IMR-90 (cell line): ENCODE measurements at regions not wholly inside any gene's neighbourhood (a gene's known extent, or its start where the extent isn't known, plus 50 kb on each side); places are given as distances from the start of the nearest gene placed in this dataset.

ENCODE experiments used
- ATAC-seq: fragments of 200-7000 bp; cut with Tn5 transposase; 2 replicates; pipeline ENCODE4 v1.9.1; 2020; ENCODE audit warnings: low read depth, mild to moderate bottlenecking, moderate library complexity
- BruUV-seq: library from RNA; stranded (reverse); fragments of 400-500 nt; replicated peaks from 2 replicates; lab custom pipeline; 2021; lab: Mats Ljungman, UMichigan
- CTCF ChIA-PET: fragments of 300-600 bp; formaldehyde crosslinking; extraction: SDS; loops from one replicate; lab custom pipeline; 2021; ENCODE audit warnings: antibody characterized with exemption; lab: Yijun Ruan, JAX
- POLR2A ChIA-PET: fragments of 300-600 bp; sonication (Branson Sonifier 250); formaldehyde crosslinking; loops from one replicate; lab custom pipeline; 2022; ENCODE audit warnings: antibody characterized with exemption; ENCODE audit not compliant: unreplicated experiment; lab: Charles Lee
- DNase-seq: peaks from one replicate; pipeline ENCODE4 v3.0.0; 2013
- H2AFZ ChIP-seq: replicated peaks from 2 replicates; pipeline ENCODE3; 2013; ENCODE audit warnings: low read length, mild to moderate bottlenecking; ENCODE audit not compliant: poor library complexity
- H2AK5ac ChIP-seq: 2 replicates; pipeline ENCODE4 v1.6.1; 2013; ENCODE audit warnings: low read depth, low read length, inconsistent platforms
- H2AK9ac ChIP-seq: replicated peaks from 2 replicates; pipeline ENCODE3; 2013; ENCODE audit warnings: mild to moderate bottlenecking, low read depth, low read length, moderate library complexity; ENCODE audit not compliant: poor library complexity
- H2BK120ac ChIP-seq: 2 replicates; pipeline ENCODE4 v1.6.1; 2013; ENCODE audit warnings: low read depth, low read length, inconsistent platforms
- H2BK15ac ChIP-seq: 3 replicates; pipeline ENCODE4 v1.6.1; 2013; ENCODE audit warnings: low read depth, low read length, inconsistent platforms
- H2BK20ac ChIP-seq: 2 replicates; pipeline ENCODE4 v1.6.1; 2013; ENCODE audit warnings: low read depth, mild to moderate bottlenecking, inconsistent platforms, low read length, moderate library complexity
- H2BK5ac ChIP-seq: 2 replicates; pipeline ENCODE4 v1.6.1; 2013; ENCODE audit warnings: mild to moderate bottlenecking, low read depth, low read length, inconsistent platforms; ENCODE audit not compliant: poor library complexity, severe bottlenecking
- H3K14ac ChIP-seq: replicated peaks from 2 replicates; pipeline ENCODE4 v1.6.1; 2013; ENCODE audit warnings: low read depth, low read length, inconsistent platforms
- H3K18ac ChIP-seq: 2 replicates; pipeline ENCODE4 v1.6.1; 2013; ENCODE audit warnings: low read depth, low read length, control low read depth
- H3K23ac ChIP-seq: 2 replicates; pipeline ENCODE4 v1.6.1; 2013; ENCODE audit warnings: low read depth, low read length, inconsistent platforms
- H3K27ac ChIP-seq: 2 replicates; pipeline ENCODE4 v1.5.1; 2013; ENCODE audit warnings: mild to moderate bottlenecking, control low read depth, low read length; ENCODE audit not compliant: insufficient read depth
- H3K27me3 ChIP-seq: 2 replicates; pipeline ENCODE4 v1.6.1; 2013; ENCODE audit warnings: low read length; ENCODE audit not compliant: control insufficient read depth, insufficient read depth
- H3K36me3 ChIP-seq: 2 replicates; pipeline ENCODE4 v1.6.1; 2013; ENCODE audit warnings: low read length, mixed read lengths; ENCODE audit not compliant: control insufficient read depth, insufficient read depth
- H3K4ac ChIP-seq: 2 replicates; pipeline ENCODE4 v1.6.1; 2013; ENCODE audit warnings: low read depth, low read length, inconsistent platforms
- H3K4me1 ChIP-seq: 2 replicates; pipeline ENCODE4 v1.6.1; 2013; ENCODE audit warnings: low read length, mixed read lengths; ENCODE audit not compliant: control insufficient read depth, insufficient read depth
- H3K4me2 ChIP-seq: 2 replicates; pipeline ENCODE4 v1.6.1; 2013; ENCODE audit warnings: low read depth, mild to moderate bottlenecking, control low read depth, low read length, moderate library complexity
- H3K4me3 ChIP-seq: 2 replicates; pipeline ENCODE4 v1.5.1; 2013; ENCODE audit warnings: low read depth, mild to moderate bottlenecking, control low read depth, low read length, moderate library complexity; ENCODE audit not compliant: insufficient read depth
- H3K56ac ChIP-seq: 2 replicates; pipeline ENCODE4 v1.6.1; 2013; ENCODE audit warnings: low read length, inconsistent platforms; ENCODE audit not compliant: insufficient read depth; ENCODE audit errors: extremely low read depth
- H3K79me1 ChIP-seq, 2 experiments: 2 replicates each; pipeline ENCODE4 v1.6.1; 2013; ENCODE audit warnings: low read length in 2 of 2, inconsistent platforms in 1 of 2, low read depth in 1 of 2
- H3K9ac ChIP-seq: 2 replicates; pipeline ENCODE4 v1.6.1; 2013; ENCODE audit warnings: low read depth, low read length, control low read depth
- H3K9me1 ChIP-seq: 2 replicates; pipeline ENCODE4 v1.6.1; 2013; ENCODE audit warnings: low read length, inconsistent platforms; ENCODE audit not compliant: insufficient read depth
- H3K9me3 ChIP-seq: 2 replicates; pipeline ENCODE4 v1.6.1; 2013; ENCODE audit warnings: low read length; ENCODE audit not compliant: control insufficient read depth, insufficient read depth
- H4K20me1 ChIP-seq: 2 replicates; pipeline ENCODE4 v1.6.1; 2013; ENCODE audit warnings: low read length, inconsistent platforms; ENCODE audit not compliant: insufficient read depth
- H4K5ac ChIP-seq: 2 replicates; pipeline ENCODE4 v1.6.1; 2013; ENCODE audit warnings: mild to moderate bottlenecking, low read depth, low read length, control low read depth
- H4K8ac ChIP-seq, 2 experiments: 2 replicates each; pipeline ENCODE4 v1.6.1; 2013; ENCODE audit warnings: low read depth in 2 of 2, low read length in 2 of 2, control low read depth in 1 of 2, inconsistent platforms in 1 of 2
- H4K91ac ChIP-seq: 2 replicates; pipeline ENCODE4 v1.6.1; 2013; ENCODE audit warnings: low read depth, low read length, inconsistent platforms; ENCODE audit not compliant: insufficient read depth
- BHLHE40 ChIP-seq: fragments of 150-350 bp; IDR thresholded peaks from 2 replicates; pipeline ENCODE4 v1.6.1; 2016; ENCODE audit warnings: mild to moderate bottlenecking, low read depth, low read length
- CEBPB ChIP-seq: IDR thresholded peaks from 2 replicates; pipeline ENCODE4 v1.6.1; 2012; ENCODE audit warnings: low read depth, low read length, improper control_type of control experiment
- CHD1 ChIP-seq: IDR thresholded peaks from 2 replicates; pipeline ENCODE4 v1.6.1; 2012; ENCODE audit warnings: low read depth, low read length, improper control_type of control experiment
- CTCF ChIP-seq: conservative IDR thresholded peaks from 2 replicates; pipeline ENCODE4 v1.5.1; 2012; ENCODE audit warnings: mild to moderate bottlenecking, low read depth, low read length, improper control_type of control experiment
- ELK1 ChIP-seq: fragments of 150-350 bp; IDR thresholded peaks from 2 replicates; pipeline ENCODE4 v1.6.1; 2016; ENCODE audit warnings: low read depth, mild to moderate bottlenecking, low read length, moderate library complexity, borderline replicate concordance
- FOS ChIP-seq: fragments of 150-350 bp; IDR thresholded peaks from 2 replicates; pipeline ENCODE4 v1.6.1; 2016; ENCODE audit warnings: low read depth, low read length
- MAFK ChIP-seq: IDR thresholded peaks from 2 replicates; pipeline ENCODE4 v1.6.1; 2012; ENCODE audit warnings: low read depth, low read length, improper control_type of control experiment
- MAZ ChIP-seq: IDR thresholded peaks from 2 replicates; pipeline ENCODE4 v1.6.1; 2012; ENCODE audit warnings: low read depth, mild to moderate bottlenecking, low read length, improper control_type of control experiment, moderate library complexity, borderline replicate concordance
- MXI1 ChIP-seq: IDR thresholded peaks from 2 replicates; pipeline ENCODE4 v1.6.1; 2012; ENCODE audit warnings: low read depth, mild to moderate bottlenecking, low read length, moderate library complexity, borderline replicate concordance
- NFE2L2 ChIP-seq: fragments of 150-350 bp; IDR thresholded peaks from 2 replicates; pipeline ENCODE4 v1.6.1; 2016; ENCODE audit warnings: low read depth, mild to moderate bottlenecking, low read length
- POLR2A ChIP-seq: IDR thresholded peaks from 2 replicates; pipeline ENCODE4 v1.6.1; 2012; ENCODE audit warnings: mild to moderate bottlenecking, low read depth, low read length
- RAD21 ChIP-seq: IDR thresholded peaks from 2 replicates; pipeline ENCODE4 v1.6.1; 2012; ENCODE audit warnings: low read length, improper control_type of control experiment
- RCOR1 ChIP-seq: IDR thresholded peaks from 2 replicates; pipeline ENCODE4 v1.6.1; 2012; ENCODE audit warnings: mild to moderate bottlenecking, low read length, improper control_type of control experiment; ENCODE audit not compliant: insufficient replicate concordance
- RFX5 ChIP-seq: IDR thresholded peaks from 2 replicates; pipeline ENCODE4 v1.8.0; 2012; ENCODE audit warnings: low read depth, mild to moderate bottlenecking, low read length, moderate library complexity
- SMC3 ChIP-seq: fragments of 150-350 bp; IDR thresholded peaks from 2 replicates; pipeline ENCODE4 v1.6.1; 2016; ENCODE audit warnings: low read depth, mild to moderate bottlenecking, antibody characterized with exemption, low read length, moderate library complexity
- USF2 ChIP-seq: fragments of 150-350 bp; IDR thresholded peaks from 2 replicates; pipeline ENCODE4 v1.6.1; 2017; ENCODE audit warnings: mild to moderate bottlenecking, antibody characterized with exemption, low read length, low read depth
- WGBS, 2 experiments: methylation state at CpG; one replicate each; pipeline versions ENCODE4 v1.1.5 to v1.1.7; 2013; ENCODE audit warnings: missing lambda C conversion rate in 2 of 2; ENCODE audit not compliant: insufficient read length in 1 of 2; ENCODE audit errors: extremely low coverage in 2 of 2; 5-methylcytosine and 5-hydroxymethylcytosine counted together
- dilution Hi-C: fragments of 300-500 bp; cut with HindIII; formaldehyde crosslinking; loops from one replicate; pipeline ENCODE4 v1.14.3; 2018; ENCODE audit warnings: low sequenced_read_pairs; ENCODE audit not compliant: unreplicated experiment
- in situ Hi-C: fragments of 300-500 bp; cut with MboI; formaldehyde crosslinking; loops from 3 replicates; pipeline ENCODE4 v1.14.3; 2019; ENCODE audit warnings: low sequenced_read_pairs, inconsistent platforms, mixed read lengths
- intact Hi-C: fragments of 100-400 bp; cut with micrococcal nuclease; formaldehyde crosslinking; loops from 2 replicates; pipeline ENCODE4 v1.10.0; 2022

- Histone ChIP-seq H3K4me3 (no peak overlapping the region), H3K27me3 (no peaks in the 10 kb centered on the region), H3K4ac (no peak overlapping the region), H4K91ac (no peak overlapping the region), H4K20me1 (no peaks in the 10 kb centered on the region), H3K9ac (no peak overlapping the region), H3K23ac (no peak overlapping the region), H3K4me1 (no peaks in the 10 kb centered on the region), H4K5ac (no peak overlapping the region), H3K36me3 (no peaks in the 10 kb centered on the region), H2BK120ac (no peak overlapping the region), H3K9me1 (no peaks in the 10 kb centered on the region), H2BK15ac (no peak overlapping the region), H3K18ac (no peak overlapping the region), H3K27ac (no peak overlapping the region), H3K4me2 (no peak overlapping the region), H3K14ac (no peak overlapping the region), H2BK20ac (no peak overlapping the region), H2AFZ (no peak overlapping the region), H2AK9ac (no peak overlapping the region), H4K8ac (no peak overlapping the region), H2BK5ac (no peak overlapping the region), H3K56ac (no peak overlapping the region), H3K9me3 (0 out of 2 replicates have a peak, but pooled peaks cover 4% of the 10 kb centered on the region), H2AK5ac (no peak overlapping the region), H3K79me1 (no peaks in the 10 kb centered on the region)
- POLR2A ChIA-PET, result no interaction called here
- ATAC-seq (no peak), DNase-seq (no peak)
- TF ChIP-seq CHD1 (no peak), FOS (no peak), NFE2L2 (no peak), USF2 (no peak), MAFK (no peak), SMC3 (no peak), MXI1 (no peak), RAD21 (no peak), POLR2A (no peak), CEBPB (no peak), BHLHE40 (no peak), ELK1 (no peak), CTCF (no peak), RCOR1 (no peak), MAZ (no peak), RFX5 (no peak)
- dilution Hi-C loops (no loop called here), in situ Hi-C loops (no loop called here), intact Hi-C loops (no loop called here)
- WGBS, 2 experiments, result no CpG with 5 or more reads among the region's 1 CpG
- no TSS peak for BruUV-seq
- CTCF ChIA-PET, result no interaction called here
These were observed 125.8 kb upstream of the ZNF804A start for GRCh38 chr2:184472481-184472880.
